Endodermal cell (in vitro differentiated cells): ENCODE measurements at regions not wholly inside any gene's neighbourhood (a gene's known extent, or its start where the extent isn't known, plus 50 kb on each side); places are given as distances from the start of the nearest gene placed in this dataset.
"Not testable (repeated sequence)": the region's sequence is repeated elsewhere in the genome, so short reads cannot be mapped to it uniquely, and the experiment has no call there.

Source experiments
- DNase-seq: peaks from one replicate; pipeline ENCODE4 v3.0.0-alpha.2; 2017
- H3K27ac ChIP-seq: 2 replicates; pipeline ENCODE4 v1.5.1; 2013; ENCODE audit warnings: mild to moderate bottlenecking, low read depth, low read length, moderate library complexity
- H3K27me3 ChIP-seq: 2 replicates; pipeline ENCODE4 v1.6.1; 2013; ENCODE audit warnings: mild to moderate bottlenecking, low read length, moderate library complexity; ENCODE audit not compliant: insufficient read depth, control insufficient read depth, poor library complexity, severe bottlenecking
- H3K36me3 ChIP-seq: 2 replicates; pipeline ENCODE4 v1.7.0; 2013; ENCODE audit warnings: mild to moderate bottlenecking, low read length, moderate library complexity; ENCODE audit not compliant: control insufficient read depth, insufficient read depth
- H3K4me1 ChIP-seq: one replicate; pipeline ENCODE4 v1.7.0; 2013; ENCODE audit warnings: low read length; ENCODE audit not compliant: control insufficient read depth, insufficient read depth
- H3K4me3 ChIP-seq: 2 replicates; pipeline ENCODE4 v1.5.1; 2013; ENCODE audit warnings: mild to moderate bottlenecking, low read length, moderate library complexity
- H3K9ac ChIP-seq: 2 replicates; pipeline ENCODE4 v1.6.1; 2013; ENCODE audit warnings: mild to moderate bottlenecking, low read length, moderate library complexity; ENCODE audit not compliant: poor library complexity, severe bottlenecking; ENCODE audit errors: extremely low read depth
- H3K9me3 ChIP-seq: 2 replicates; pipeline ENCODE4 v1.6.1; 2013; ENCODE audit warnings: mild to moderate bottlenecking, low read length, moderate library complexity; ENCODE audit not compliant: control insufficient read depth
- H3K27ac Mint-ChIP-seq: 2 replicates; pipeline ENCODE4 v1.8.0; 2020; ENCODE audit warnings: mixed read lengths
- H3K27me3 Mint-ChIP-seq: 2 replicates; pipeline ENCODE4 v1.8.0; 2021; ENCODE audit warnings: mild to moderate bottlenecking, mixed read lengths; ENCODE audit not compliant: insufficient read depth
- H3K36me3 Mint-ChIP-seq: 2 replicates; pipeline ENCODE4 v1.8.0; 2020; ENCODE audit warnings: low read depth, mixed read lengths
- H3K4me1 Mint-ChIP-seq: 2 replicates; pipeline ENCODE4 v1.8.0; 2020; ENCODE audit warnings: mixed read lengths
- H3K4me3 Mint-ChIP-seq: 2 replicates; pipeline ENCODE4 v1.8.0; 2020; ENCODE audit warnings: mild to moderate bottlenecking, moderate library complexity, mixed read lengths
- H3K9me3 Mint-ChIP-seq: 2 replicates; pipeline ENCODE4 v1.8.0; 2020; ENCODE audit warnings: mild to moderate bottlenecking, mixed read lengths
- WGBS, 2 experiments: methylation state at CpG; one replicate each; pipeline versions ENCODE4 v1.1.5 to v1.1.7; 2013; ENCODE audit warnings: missing lambda C conversion rate in 2 of 2, mixed read lengths in 1 of 2; ENCODE audit not compliant: insufficient coverage in 1 of 2, insufficient read length in 1 of 2; 5-methylcytosine and 5-hydroxymethylcytosine counted together
- TF ChIP-seq, protein P1 (sequence below): fragments of 200-600 bp; sonication (generic); conservative IDR thresholded peaks from 2 replicates; pipeline ENCODE4 v1.5.0; 2021; ENCODE audit warnings: antibody characterized with exemption, mild to moderate bottlenecking

DNA sequence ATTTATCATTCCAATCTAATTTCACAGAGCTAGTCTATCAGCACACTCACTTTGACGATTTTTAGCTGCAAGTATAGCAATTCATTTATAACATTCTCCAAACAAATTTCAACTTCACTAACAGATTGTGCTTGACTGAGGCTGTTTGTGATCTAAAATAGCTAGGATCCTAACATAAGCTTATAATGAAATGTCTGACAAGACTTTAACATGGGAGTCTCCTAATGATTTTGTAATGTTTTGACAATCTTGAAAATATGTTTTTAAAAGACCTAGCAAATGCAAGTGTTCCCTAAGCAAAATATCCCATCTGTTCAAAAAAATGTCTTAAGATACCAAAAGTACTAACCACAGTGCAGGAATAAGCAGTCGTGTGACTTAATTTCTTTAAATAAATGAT is 889.5 kb upstream of the SPRY2 start:
- Histone ChIP-seq H3K9me3 (no peaks in the 10 kb centered on the region), H3K4me1 (no peaks in the 10 kb centered on the region), H3K9ac (no peak overlapping the region), H3K27me3 (no peaks in the 10 kb centered on the region), H3K4me3 (no peak overlapping the region), H3K36me3 (no peaks in the 10 kb centered on the region), H3K27ac (no peak overlapping the region)
- Mint-ChIP-seq H3K36me3 (no peaks in the 10 kb centered on the region), H3K4me3 (no peak overlapping the region), H3K27ac (no peak overlapping the region), H3K27me3 (no peaks in the 10 kb centered on the region), H3K9me3 (peaks cover 10% of the 10 kb centered on the region), H3K4me1 (peaks cover 1% of the 10 kb centered on the region)
- TF ChIP-seq, protein P1, sequence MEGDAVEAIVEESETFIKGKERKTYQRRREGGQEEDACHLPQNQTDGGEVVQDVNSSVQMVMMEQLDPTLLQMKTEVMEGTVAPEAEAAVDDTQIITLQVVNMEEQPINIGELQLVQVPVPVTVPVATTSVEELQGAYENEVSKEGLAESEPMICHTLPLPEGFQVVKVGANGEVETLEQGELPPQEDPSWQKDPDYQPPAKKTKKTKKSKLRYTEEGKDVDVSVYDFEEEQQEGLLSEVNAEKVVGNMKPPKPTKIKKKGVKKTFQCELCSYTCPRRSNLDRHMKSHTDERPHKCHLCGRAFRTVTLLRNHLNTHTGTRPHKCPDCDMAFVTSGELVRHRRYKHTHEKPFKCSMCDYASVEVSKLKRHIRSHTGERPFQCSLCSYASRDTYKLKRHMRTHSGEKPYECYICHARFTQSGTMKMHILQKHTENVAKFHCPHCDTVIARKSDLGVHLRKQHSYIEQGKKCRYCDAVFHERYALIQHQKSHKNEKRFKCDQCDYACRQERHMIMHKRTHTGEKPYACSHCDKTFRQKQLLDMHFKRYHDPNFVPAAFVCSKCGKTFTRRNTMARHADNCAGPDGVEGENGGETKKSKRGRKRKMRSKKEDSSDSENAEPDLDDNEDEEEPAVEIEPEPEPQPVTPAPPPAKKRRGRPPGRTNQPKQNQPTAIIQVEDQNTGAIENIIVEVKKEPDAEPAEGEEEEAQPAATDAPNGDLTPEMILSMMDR: no peak
- no peak for DNase-seq
- 98% methylated on average over 2 of the region's 2 CpGs; no CpG with 5 or more reads in 1 of the 2 experiments for WGBS, 2 experiments

DNA sequence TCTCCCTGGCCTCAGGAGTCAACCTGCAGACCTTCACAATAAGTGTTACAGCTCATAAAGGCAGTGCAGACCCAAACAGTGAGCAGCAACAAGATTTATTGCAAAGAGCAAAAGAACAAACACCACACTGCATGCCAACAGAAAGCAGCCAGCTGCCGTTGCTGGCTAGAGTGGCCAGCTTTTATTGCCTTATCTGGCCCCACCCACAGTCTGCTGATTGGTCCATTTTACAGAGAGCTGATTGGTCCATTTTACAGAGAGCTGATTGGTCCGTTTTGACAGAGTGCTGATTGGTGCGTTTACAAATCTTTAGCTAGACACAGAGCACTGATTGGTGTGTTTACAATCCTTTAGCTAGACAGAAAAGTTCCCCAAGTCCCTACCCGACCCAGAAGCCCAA is 885.9 kb upstream of the SPRY2 start:
- H3K27me3 Mint-ChIP-seq: not testable (repeated sequence)
- peaks cover 16% of the 10 kb centered on the region for H3K9me3 Mint-ChIP-seq

DNA sequence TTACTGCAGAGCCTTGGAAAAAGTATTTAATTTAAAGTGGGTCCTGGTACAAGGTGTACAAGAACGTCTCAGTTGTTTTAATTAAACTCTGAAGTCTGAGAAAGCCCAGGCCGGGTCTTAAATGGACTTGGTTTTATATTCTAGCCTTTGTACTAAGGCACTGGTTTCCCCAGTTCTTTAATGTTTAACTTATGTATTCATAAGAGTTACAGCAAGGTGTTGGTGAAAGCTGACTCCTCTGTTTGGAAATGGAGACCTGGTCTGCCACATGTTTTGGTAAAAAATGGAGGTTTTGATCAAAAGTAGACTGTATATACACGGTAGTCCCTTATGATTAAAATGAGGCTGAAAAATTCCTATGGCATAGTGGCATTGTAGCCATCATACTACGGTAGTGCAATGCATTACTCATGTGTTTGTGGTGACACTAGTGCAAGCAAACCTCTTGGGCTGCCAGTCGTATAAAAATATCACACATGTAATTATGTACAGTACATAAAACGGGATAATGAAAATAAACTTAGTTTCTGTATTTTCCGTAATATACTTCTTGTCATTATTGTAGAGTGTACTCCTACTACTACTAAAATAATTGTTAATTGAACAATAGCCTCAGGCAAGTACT is 883.4 kb upstream of the SPRY2 start:
- H3K4me3 ChIP-seq: no peak overlapping the region
- Mint-ChIP-seq H3K4me1 (peaks cover 17% of the 10 kb centered on the region), H3K27me3 (no peaks in the 10 kb centered on the region), H3K4me3 (no peak overlapping the region), H3K27ac (no peak overlapping the region), H3K9me3 (peaks cover 16% of the 10 kb centered on the region), H3K36me3 (peaks cover 3% of the 10 kb centered on the region)
- H3K4me1 ChIP-seq: no peaks in the 10 kb centered on the region
- WGBS, 2 experiments: 93 to 96% methylated on average over 4 to 5 of the region's 7 CpGs
- H3K27ac ChIP-seq: no peak overlapping the region
- H3K27me3 ChIP-seq: no peaks in the 10 kb centered on the region
- H3K9ac ChIP-seq: no peak overlapping the region
- peaks cover 17% of the 10 kb centered on the region for H3K9me3 ChIP-seq
- H3K36me3 ChIP-seq: no peaks in the 10 kb centered on the region
- DNase-seq: no peak
- TF ChIP-seq, protein P1: no peak

More for the DNA sequence above, 885.9 kb upstream of the SPRY2 start:
- 85 to 100% methylated on average over 4 of the region's 4 CpGs for WGBS, 2 experiments
- DNase-seq, H3K4me3 ChIP-seq, H3K4me3 Mint-ChIP-seq, H3K27ac Mint-ChIP-seq, H3K36me3 ChIP-seq, H3K27me3 ChIP-seq, H3K9ac ChIP-seq, H3K4me1 ChIP-seq, H3K27ac ChIP-seq, H3K36me3 Mint-ChIP-seq: not testable (repeated sequence)
- H3K9me3 ChIP-seq: peaks cover 17% of the 10 kb centered on the region
- peaks cover 17% of the 10 kb centered on the region for H3K4me1 Mint-ChIP-seq

DNA sequence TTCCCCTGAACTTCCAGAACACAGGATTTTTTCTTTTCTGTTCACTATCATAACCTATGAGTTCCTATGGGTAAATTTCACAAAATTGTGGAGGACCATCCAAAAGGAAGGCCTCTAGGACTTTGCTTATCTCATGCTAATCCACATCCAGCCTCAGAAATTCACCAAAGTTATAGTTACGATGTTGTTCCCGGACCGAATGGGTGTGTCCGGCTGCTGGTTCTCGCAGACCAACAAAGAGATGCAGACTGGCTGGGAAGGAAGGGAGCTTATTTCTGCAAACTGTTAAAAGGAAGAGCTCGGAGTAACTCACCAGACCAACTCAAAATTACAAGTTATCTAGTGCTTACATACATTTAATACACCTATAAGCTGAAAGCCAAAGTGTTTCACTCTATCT is 882.9 kb upstream of the SPRY2 start:
- H3K9me3 ChIP-seq: peaks cover 17% of the 10 kb centered on the region
- DNase-seq: no peak
- WGBS, 2 experiments: 89 to 100% methylated on average over 2 to 5 of the region's 6 CpGs
- Mint-ChIP-seq H3K27ac (no peak overlapping the region), H3K4me1 (peaks cover 17% of the 10 kb centered on the region), H3K36me3 (peaks cover 3% of the 10 kb centered on the region), H3K9me3 (peaks cover 16% of the 10 kb centered on the region), H3K27me3 (no peaks in the 10 kb centered on the region), H3K4me3 (no peak overlapping the region)
- no peaks in the 10 kb centered on the region for H3K4me1 ChIP-seq
- H3K27ac ChIP-seq: no peak overlapping the region
- H3K27me3 ChIP-seq: no peaks in the 10 kb centered on the region
- TF ChIP-seq, protein P1: no peak
- no peaks in the 10 kb centered on the region for H3K36me3 ChIP-seq
- H3K4me3 ChIP-seq: no peak overlapping the region
- no peak overlapping the region for H3K9ac ChIP-seq
